Peyer's patch (tissue), 4 donors: ENCODE measurements at regions not wholly inside any gene's neighbourhood (a gene's known extent, or its start where the extent isn't known, plus 50 kb on each side); places are given as distances from the start of the nearest gene placed in this dataset.

ENCODE experiments used
- CTCF ChIP-seq, 6 experiments: fragments of 450-650 bp in 4 of 6; fragments of 200-600 bp in 2 of 6; sonication (generic) in 1 of 6; IDR thresholded peaks; one replicate each; pipeline ENCODE4 v1.5.1; 2017 to 2019; ENCODE audit warnings: antibody characterized with exemption in 6 of 6, mild to moderate bottlenecking in 3 of 6, moderate library complexity in 1 of 6
- POLR2A ChIP-seq, 2 donors: fragments of 450-650 bp; IDR thresholded peaks; one replicate each; pipeline ENCODE4 v1.5.1; 2017; ENCODE audit warnings: antibody characterized with exemption in 2 of 2, mild to moderate bottlenecking in 2 of 2, moderate library complexity in 2 of 2

- TF ChIP-seq CTCF (IDR thresholded peaks at IDR 0.05) (no peak), POLR2A (IDR thresholded peaks at IDR 0.05) (no peak)
Observed at GRCh38 chr10:106440767-106441166, 723.7 kb downstream of the SORCS1 start.
